ENCODE measurements at regions not wholly inside any gene's neighbourhood (a gene's known extent, or its start where the extent isn't known, plus 50 kb on each side); places are given as distances from the start of the nearest gene placed in this dataset.
"Not testable (repeated sequence)": the region's sequence is repeated elsewhere in the genome, so short reads cannot be mapped to it uniquely, and the experiment has no call there.

DNA sequence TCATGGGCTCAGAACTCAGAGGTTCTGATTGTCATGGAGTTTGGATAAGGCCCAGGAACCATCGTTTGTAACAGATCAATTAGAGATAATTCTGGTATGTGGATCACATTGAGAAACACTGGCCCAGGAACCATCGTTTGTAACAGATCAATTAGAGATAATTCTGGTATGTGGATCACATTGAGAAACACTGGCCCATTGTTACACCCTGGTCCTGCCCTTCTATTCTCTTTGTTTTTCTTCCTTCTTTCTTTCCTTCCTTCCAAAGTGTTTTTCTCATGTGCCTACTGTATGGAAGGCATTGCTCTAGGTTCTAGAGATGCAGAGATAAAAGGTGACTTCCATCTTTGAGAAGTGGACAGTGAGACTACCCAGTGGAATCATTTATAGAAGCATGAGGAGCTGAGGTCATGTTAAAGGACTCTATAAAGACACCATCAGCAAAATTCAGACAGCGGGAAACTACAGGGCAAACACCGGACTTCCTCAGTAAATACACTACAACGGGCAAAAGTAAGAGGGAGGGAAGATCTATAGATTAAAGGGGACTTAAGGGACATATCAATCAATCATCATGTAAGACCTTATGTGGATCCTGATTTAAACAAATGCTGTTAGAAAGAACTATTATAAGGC lies 153.8 kb downstream of the UNC5CL start:
- DNase-seq (ENCODE audit: low read depth in 2 of 2): no peak

DNA sequence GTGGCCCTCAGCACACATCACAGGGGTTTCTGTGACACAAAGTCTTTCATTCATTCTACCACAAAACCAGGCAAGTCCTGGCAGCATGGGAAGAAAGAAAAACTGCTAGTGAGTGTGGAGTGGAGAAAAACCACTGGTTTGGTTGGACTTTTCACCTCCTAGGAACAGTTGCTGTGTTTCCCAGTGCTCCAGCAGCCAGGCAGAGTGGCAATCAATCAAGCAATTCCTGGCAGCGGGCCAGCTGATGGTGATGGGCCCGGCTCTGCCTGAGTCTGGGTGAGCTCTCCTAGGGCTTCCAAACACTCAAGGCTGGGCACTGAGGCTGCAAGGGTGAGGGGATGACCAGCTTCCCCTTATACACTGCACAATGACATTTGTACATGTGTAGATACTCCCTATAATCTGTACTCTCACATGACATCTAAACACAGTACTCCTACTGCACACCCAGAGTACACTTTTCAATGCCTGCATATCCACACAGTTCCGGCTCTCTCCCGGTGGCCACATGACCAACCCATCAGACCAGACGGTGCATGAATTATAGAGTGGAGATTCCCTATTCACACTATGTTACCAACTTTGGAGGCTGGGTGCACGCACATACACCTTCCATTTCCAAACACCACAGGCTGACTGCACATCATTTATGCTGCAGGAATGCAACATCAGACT lies 156.6 kb downstream of the UNC5CL start:
- no peak for DNase-seq (ENCODE audit: low read depth in 2 of 2)

DNA sequence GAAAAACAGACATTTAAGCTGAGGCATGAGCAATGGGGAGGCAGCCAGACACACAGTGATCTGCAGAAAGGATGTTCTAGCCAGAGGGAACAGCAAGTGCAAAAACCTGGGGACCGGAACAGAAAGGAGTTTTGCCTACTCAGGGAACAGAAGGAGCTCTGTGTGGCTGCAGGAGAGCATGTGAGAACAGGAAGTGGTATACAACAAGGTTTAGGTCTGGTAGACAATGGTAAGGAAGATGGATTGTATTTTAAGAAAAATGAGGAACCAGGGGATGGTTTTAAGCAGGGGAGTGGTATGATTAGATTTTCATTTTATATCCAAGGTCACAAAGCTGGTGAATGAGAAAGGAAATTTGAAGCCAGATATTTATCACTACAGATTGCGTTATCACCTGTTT lies 157.5 kb downstream of the UNC5CL start:
- DNase-seq (ENCODE audit: low read depth in 2 of 2): no peak

DNA sequence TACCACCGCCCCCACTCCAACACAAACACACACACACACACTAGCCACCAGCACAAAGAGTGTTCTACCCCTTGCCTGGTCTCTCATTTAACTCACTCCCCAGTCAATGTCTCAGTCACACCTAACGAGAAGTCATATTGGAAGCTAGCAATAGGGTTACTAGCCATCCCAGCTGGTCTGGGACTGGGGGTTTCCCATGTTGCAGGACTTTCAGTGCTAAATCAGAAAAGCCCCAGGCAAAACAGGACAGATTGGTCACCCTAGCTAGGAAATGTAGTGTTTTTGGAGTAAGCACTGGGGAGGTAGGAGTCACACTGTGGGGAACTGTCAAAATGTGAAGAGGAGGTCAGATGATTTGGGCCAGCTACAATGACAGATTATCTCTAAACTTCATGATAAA lies 158.1 kb downstream of the UNC5CL start:
- no peak for DNase-seq (ENCODE audit: low read depth in 2 of 2)

DNA sequence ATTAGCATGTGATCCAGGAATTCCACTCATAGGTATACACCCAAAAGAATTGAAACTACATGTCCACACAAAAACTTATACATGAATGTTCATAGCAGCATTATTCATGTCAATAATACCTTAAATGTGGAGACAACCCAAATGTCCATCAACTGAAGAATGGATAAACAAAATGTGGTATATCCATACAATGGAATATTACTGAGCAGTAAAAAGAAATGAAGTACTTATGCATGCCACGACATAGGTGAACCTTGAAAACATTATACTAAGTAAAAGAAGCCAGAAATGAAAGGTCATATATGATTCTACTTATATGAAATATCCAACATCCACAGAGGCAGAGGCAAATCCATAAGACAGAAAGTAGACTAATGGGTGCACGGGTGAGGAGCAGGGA lies 159.9 kb downstream of the UNC5CL start:
- no peak for DNase-seq (ENCODE audit: low read depth in 2 of 2)

DNA sequence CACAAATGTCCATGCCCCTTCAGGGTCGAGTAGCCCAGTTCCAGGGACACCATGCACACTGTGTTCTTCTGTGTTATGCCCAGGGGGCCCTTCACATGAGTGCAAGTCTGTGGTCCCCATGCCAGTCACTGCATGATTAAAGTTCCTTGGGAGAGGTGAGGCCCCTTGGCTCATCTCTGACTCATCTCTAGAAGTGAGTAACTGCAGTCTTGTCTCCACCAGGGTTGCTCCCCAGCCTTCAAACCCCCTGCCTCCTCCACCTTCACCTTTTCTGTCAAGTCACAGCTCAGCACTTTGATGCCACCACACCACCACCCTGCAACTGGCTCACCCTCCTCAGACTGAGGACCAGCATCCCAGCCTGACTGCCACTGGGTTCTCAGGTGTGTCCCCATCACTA lies 161.7 kb downstream of the UNC5CL start:
- DNase-seq (ENCODE audit: low read depth in 2 of 2): peak; percentile 14 to 36

DNA sequence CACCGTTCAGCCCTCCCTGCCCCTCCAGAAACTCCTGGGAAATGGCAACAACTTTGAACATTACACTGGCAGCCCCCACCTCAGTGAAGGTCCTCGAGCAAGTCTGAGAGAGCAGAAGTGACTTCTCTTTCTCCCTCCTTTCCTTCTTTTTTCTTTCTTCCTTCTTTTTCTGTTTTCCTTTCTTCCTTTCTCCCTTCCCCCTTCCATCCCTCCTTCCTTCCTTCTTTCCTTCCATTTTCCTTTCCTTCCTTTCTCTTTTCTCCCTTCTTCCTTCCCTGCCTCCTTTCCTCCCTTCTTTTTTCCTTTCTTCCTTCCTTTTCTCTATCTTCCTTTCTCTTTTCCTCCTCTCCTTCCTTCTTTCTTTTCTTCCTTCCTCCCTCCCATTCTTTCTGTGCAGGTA lies 162.7 kb downstream of the UNC5CL start:
- DNase-seq (ENCODE audit: low read depth in 2 of 2): no peak

DNA sequence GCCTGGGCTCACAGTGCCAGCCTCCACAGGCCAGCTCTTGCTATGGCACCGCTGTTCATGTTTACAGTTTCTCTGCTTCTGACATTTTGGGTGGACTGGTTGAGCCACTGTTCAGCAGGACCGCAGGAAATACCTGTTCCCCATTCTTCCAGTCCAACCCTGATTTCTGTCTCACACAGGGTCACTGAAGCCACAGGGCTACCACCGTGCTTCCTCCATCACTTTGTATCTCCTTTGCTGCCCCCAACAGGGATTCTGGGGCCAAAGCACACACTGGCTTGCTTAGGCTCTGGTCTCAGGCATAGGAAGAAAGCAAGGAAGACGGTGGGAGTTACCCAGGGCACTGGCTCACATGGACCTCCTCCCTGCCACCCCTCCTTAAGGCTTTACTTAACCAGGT lies 164.5 kb downstream of the UNC5CL start:
- no peak for DNase-seq (ENCODE audit: low read depth in 2 of 2)

DNA sequence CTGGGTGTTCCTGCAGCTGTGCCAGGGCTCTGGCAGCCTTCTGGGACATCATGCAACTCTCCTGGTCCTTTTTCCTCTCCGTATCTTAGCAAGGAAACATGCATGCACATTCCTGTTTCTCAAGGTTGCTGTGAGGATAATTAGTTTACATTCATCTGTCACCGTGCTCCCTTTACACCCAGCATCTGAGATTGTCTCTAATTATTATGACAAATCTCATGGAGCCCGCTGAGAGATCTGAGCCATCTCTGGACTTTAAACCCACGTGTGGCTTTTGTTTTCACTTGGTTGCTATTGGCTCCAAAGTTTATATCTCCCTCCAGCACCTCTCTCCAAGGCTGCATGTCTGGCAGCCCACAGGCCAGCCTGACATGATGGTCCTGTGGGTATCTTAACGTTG lies 167.6 kb downstream of the UNC5CL start:
- no peak for DNase-seq (ENCODE audit: low read depth in 2 of 2)

DNA sequence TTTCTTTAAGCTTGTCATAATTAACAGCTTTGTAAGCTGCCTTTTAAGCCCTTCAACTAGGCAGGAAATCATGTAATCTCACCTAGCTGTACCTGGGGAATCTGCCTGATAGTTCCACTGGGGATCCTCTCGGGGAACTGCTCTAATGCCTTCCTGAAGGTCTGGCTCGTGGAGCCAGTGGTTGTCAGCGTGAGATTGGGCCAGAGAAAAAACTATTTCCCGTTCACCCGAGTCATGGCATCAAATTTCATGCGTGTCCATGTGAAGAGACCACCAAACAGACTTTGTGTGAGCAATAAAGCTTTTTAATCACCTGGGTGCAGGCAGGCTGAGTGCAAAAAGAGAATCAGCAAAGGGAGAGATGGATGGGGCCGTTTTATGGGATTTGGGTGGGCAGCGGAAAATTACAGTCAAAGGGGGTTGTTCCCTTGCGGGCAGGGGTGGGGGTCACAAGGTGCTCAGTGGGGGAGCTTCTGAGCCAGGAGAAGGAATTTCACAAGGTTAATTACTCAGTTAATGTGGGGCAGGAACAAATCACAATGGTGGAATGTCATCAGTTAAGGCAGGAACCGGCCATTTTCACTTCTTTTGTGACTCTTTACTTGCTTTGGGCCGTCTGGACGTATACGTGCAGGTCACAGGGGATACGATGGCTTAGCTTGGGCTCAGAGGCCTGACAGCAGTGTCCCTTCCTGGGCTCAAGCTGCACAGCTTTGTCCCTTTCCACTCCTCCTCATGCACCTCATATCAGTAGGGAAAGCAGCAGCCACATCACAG lies 170.7 kb downstream of the UNC5CL start:
- not testable (repeated sequence) for DNase-seq (ENCODE audit: low read depth in 2 of 2)

DNA sequence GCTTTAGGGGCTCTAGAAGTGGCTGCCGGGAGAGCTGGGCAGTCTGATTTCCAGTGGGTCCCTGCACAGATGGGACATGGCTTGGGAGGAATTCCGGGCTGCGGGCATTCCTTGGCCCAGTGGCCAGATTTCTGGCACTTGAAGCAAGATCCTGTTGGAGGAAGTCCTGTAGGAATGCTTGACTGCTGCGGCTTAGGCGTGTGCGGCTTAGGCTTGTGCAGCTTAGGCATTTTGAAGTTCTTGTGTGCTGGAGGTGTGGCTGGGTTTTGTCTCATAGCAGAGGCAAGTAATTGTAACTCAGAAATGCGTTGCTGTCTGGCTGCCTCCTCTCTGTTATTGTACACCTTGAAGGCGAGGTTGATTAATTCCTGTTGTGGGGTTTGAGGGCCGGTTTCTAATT lies 171.5 kb downstream of the UNC5CL start:
- DNase-seq (ENCODE audit: low read depth in 2 of 2): not testable (repeated sequence)

DNA sequence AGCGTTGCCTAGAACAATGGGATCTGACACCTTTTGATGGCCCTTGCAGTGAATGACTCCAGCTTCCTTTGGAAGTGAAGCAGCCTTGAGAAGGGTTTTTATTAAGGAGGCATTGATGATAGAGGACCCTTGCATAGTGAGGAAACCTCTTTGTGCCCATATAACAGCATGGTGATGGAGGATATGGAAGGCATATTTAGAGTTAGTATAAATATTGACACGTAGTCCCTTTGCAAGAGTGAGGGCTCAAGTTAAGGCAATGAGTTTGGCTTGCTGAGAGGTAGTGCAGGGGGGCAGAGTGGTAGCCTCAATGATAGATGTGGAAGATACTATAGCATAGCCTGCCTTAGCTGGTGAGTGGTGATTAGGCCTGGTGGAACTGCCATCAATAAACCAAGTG lies 173.8 kb downstream of the UNC5CL start:
- not testable (repeated sequence) for DNase-seq (ENCODE audit: low read depth in 2 of 2)

DNA sequence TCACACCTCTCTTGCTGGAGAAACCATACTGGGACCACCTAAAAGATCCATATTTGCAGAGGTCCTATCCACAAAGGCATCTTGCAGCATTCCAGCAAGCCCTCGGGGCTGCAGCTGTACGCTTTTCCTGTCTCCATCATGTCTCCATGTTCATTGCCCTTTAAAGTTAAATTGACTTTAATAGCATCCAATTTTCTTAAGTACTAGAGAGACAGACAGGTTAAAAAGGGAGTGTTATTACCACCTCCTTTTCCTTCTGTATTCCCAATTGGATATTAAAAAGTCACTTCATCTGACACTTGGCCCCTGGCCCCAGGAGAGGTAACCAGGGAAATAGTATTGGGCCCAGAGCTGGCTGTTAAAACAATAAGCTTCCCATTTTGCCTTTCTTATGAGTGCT lies 178.6 kb downstream of the UNC5CL start:
- no peak for DNase-seq (ENCODE audit: low read depth in 2 of 2)

DNA sequence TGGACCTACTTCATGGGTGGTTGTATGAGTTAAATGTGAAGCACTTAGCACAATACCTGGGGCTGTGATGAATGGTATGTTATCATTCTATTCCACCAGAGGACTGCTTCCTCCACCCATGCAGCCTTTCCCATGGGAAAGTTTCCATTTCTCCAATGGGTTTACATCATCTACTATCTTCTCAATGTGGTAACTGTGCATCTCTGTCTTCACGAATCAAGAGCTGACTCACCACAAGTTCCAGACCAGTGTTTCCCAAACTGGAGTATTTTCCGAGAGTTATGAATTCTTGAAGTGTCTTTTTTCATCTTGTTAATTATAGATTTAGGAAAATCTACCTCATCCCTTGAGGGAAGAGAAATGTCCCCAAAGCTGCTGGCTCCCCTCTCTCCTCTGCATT lies 182.8 kb downstream of the UNC5CL start:
- no peak for DNase-seq (ENCODE audit: low read depth in 2 of 2)

DNA sequence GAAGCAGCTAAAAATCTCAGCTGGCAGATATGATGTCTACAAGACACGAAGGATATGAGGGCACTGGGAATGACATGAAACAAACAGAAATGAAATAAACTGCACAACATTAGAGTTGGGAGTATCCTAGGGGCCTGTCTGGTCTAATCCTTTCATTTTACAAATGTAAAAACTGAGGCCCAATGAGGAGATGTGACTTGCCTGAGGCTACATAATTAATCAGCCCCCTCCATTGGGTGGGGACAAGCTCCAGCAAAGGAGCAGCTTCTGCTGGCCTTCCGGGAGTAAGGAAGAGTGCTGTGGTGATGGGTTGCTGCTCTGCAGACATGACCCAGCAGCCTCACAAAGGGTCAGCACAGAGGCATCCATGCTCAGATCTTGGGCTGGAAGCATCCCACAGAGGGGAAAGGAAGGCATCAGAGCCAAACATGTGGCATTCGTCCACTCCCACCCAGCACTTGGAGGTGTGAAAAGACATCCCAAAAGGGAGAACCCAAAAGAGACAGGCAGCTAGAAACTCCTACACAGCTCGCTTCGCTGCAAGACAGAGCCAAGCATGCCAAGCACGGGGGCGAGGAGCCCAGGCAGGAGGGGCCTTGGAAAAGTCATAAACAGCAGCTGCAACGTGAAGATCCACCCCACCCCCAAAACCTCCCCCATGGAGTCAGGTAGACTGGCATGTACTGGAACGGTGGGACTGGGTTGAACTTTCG lies 183.7 kb downstream of the UNC5CL start:
- no peak for DNase-seq (ENCODE audit: low read depth in 2 of 2)

DNA sequence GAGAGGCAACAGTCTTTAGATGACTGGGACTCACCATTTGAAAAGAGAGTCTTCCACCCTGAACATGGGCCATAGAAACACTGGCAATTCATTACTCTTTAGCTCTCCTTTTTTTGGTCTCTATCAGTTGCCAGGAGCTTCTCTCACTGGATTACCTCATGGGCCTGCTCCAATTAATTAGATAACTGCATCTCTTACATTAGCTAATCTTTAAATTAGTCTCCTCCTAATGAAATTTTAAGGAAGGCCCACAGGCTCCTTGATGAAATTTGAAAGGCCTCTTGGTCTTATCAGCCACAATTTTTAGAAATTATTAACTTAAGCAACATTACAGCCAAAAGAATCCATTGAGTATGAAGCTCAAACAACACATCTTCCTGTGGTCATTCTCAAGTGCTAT lies 184.4 kb downstream of the UNC5CL start:
- DNase-seq (ENCODE audit: low read depth in 2 of 2): no peak

DNA sequence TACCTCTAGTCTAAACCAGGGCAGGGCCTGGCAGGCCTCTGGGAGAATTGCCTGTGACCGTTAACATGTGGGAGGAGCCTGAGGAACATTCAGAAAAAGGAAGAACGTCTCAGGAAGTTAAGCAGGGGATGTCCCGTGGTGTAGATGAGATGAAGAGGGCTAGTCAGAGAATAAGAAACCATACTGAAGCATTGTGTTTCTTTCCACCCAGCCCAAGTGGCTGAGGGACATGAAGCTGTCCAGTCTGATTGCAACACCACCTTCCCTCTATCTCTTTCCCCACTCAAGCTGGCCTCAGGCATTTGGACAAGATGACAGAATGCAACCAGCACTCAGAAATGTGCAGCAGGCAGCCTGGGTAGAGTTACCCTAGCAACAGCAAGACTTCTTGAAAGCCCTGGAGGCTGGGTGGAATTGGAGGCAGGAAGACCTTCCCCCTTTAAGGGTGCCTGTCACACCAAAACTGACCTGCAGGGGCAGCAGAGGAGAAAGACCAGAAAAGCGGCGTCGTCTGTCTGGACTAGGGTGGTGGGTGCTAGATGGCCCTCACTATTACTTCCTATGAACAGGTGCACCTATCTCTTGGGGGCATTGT lies 186.1 kb downstream of the UNC5CL start:
- peak in 1 of 2 donors; percentile 4 for DNase-seq (ENCODE audit: low read depth in 2 of 2)

DNA sequence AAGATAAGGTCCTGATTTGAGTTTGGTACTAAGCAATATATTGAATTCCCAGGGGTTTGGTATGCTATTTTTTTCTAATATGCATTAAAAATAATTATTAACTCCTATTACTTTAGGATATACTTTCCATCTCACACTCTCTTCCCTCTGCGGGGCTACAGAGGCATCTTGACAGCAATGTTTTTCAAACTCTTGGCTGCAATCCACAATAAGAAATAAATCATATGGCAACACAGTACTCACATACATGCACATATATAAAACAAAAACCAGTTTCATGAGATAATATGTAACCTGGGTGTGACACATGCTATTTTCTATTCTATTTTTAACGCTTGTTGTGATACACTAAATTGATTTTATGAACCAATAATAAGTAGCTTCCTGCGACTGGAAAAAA lies 189.5 kb downstream of the UNC5CL start:
- no peak for DNase-seq (ENCODE audit: low read depth in 2 of 2)

DNA sequence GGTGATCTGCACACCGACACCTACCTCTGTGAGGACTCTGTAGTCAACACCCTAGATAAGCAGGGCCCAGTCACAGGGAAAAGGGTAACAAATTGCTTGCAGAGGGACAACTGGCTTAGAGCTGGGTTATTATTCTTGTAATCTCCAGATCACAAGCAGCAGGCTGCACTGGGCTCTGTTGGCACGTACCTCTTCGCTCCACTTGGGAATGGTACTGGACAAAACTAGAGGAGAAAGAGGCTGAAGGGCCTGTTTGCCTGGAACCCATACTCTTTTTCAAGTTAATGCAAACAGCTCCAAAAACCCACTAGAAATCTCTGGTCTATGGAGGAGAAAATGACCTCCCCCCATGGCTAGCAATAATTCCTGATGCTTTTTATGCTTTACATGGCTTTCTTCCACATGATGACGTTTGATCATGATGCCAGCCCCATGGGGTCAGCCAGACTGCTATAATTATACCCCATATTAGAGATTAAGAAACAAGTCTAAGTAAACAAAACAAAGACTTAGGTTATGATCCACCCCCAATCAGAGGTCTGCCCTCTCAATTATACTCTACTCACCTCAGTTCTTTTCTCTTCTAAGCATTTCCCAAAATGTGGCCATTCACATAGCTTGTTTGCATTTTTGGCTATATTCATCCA lies 190.0 kb downstream of the UNC5CL start:
- DNase-seq (ENCODE audit: low read depth in 2 of 2): no peak

DNA sequence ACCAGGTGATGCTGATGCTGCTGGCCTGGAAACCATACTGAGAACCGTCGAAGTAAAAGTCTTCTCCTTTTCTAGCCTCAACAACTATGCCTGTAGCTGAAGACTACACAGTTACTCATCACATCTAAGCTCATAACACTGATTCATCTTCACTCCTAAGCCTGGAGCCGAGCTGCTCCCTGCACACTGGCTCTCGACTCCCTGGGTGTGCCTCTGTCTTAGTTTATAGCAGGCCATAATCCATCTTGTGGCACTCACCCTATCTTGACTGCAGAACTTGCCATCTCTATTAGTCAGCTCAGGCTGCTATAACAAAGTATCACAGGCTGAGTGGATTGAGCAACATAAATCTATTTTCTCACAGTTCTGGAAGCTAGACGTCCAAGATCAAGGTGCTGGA lies 191.0 kb downstream of the UNC5CL start:
- no peak for DNase-seq (ENCODE audit: low read depth in 2 of 2)

DNA sequence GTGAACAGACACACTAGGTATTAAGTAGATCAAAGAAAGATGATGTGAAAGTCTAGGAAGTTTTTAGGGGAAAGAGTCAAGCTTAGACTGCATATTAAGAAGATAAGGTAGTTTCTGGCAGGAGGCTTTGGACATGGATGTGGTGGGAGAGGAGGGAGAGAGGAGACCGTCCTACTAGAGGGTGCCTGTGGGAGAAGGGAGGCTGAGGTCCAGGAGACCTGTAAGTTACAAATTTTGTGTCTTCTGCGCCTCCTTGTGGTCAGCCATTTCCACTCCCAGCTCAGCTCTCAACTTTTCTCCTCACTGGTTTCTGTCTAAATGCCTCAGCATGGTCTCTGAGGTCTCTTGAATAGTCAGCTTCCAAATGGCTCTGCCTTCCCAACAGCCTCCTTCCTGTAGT lies 193.5 kb downstream of the UNC5CL start:
- DNase-seq (ENCODE audit: low read depth in 2 of 2): peak in 1 of 2 donors; percentile 7

DNA sequence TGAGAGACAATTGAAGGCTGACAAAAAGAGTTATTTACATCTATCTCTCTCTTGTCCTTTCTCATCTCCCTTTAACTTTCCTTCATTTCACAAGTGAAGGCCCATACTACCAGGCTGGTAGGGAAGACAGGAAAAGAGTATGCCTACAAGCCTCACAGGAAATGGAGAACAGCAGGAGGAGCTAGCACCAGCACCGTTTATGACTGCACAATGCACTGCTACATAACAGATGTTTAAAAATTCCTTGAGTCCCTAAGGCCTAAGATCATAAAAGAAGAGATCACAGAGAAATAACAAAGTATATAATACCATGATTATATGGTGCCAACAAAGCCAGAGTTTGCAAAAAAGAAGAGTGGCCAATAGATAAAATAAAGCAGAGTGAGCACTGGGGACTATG lies 194.8 kb downstream of the UNC5CL start:
- no peak for DNase-seq (ENCODE audit: low read depth in 2 of 2)
